ENCODE measurements at regions not wholly inside any gene's neighbourhood (a gene's known extent, or its start where the extent isn't known, plus 50 kb on each side); places are given as distances from the start of the nearest gene placed in this dataset.

GRCh38 chr2:45212953-45213635, 203.8 kb upstream of the SIX2 start:
- CTCF ChIA-PET: no interaction called here
- H3K27ac ChIP-seq (ENCODE audit: low read depth, low read length, poor library complexity, severe bottlenecking): no peak overlapping the region
- no peaks in the 10 kb centered on the region for H3K4me1 ChIP-seq (ENCODE audit: insufficient read depth, low read length, poor library complexity, severe bottlenecking)
- no peaks in the 10 kb centered on the region for H3K27me3 ChIP-seq (replicated peaks; ENCODE audit: insufficient read depth, low read depth, low read length, poor library complexity)
- H3K4me3 ChIP-seq (ENCODE audit: low read depth, low read length, poor library complexity, severe bottlenecking): no peak overlapping the region
- no peaks in the 10 kb centered on the region for H3K9me3 ChIP-seq (ENCODE audit: low read depth, low read length, poor library complexity, severe bottlenecking)
- TF ChIP-seq CTCF (conservative IDR thresholded peaks at IDR 0.05; ENCODE audit: low read depth, low read length) (no peak), EZH2 (IDR thresholded peaks at IDR 0.05; ENCODE audit: borderline replicate concordance, low read depth, low read length, poor library complexity, severe bottlenecking) (no peak)
- no peak for DNase-seq (ENCODE audit: low spot score)
- BruUV-seq (replicated peaks): no TSS peak
- POLR2A ChIA-PET (ENCODE audit: low non-redundant PET): no interaction called here
- intact Hi-C loops (cut with micrococcal nuclease; ENCODE audit: unreplicated experiment): no loop called here
- no peaks in the 10 kb centered on the region for H3K36me3 ChIP-seq (ENCODE audit: insufficient read depth, low read length, poor library complexity, severe bottlenecking)

GRCh38 chr2:45211636-45212035, 202.4 kb upstream of the SIX2 start:
- CTCF ChIA-PET: no interaction called here
- no peak for TF ChIP-seq EZH2 (IDR thresholded peaks at IDR 0.05; ENCODE audit: borderline replicate concordance, low read depth, low read length, poor library complexity, severe bottlenecking)

GRCh38 chr2:45210462-45211195, 201.4 kb upstream of the SIX2 start:
- POLR2A ChIA-PET (ENCODE audit: low non-redundant PET): interaction anchor here (0.6 kb wide), 1 partner anchor 103 kb away, joined by 3 read pairs; no protein-coding TSS in a partner anchor
- no TSS peak for BruUV-seq (replicated peaks)
- Histone ChIP-seq H3K9me3 (ENCODE audit: low read depth, low read length, poor library complexity, severe bottlenecking) (no peaks in the 10 kb centered on the region), H3K4me3 (ENCODE audit: low read depth, low read length, poor library complexity, severe bottlenecking) (no peak overlapping the region), H3K4me1 (ENCODE audit: insufficient read depth, low read length, poor library complexity, severe bottlenecking) (no peaks in the 10 kb centered on the region), H3K27ac (ENCODE audit: low read depth, low read length, poor library complexity, severe bottlenecking) (no peak overlapping the region), H3K27me3 (replicated peaks; ENCODE audit: insufficient read depth, low read depth, low read length, poor library complexity) (no peaks in the 10 kb centered on the region), H3K36me3 (ENCODE audit: insufficient read depth, low read length, poor library complexity, severe bottlenecking) (no peaks in the 10 kb centered on the region)
- CTCF ChIA-PET: no interaction called here
- no peak for DNase-seq (ENCODE audit: low spot score)
- intact Hi-C loops (cut with micrococcal nuclease; ENCODE audit: unreplicated experiment): no loop called here
- TF ChIP-seq EZH2 (IDR thresholded peaks at IDR 0.05; ENCODE audit: borderline replicate concordance, low read depth, low read length, poor library complexity, severe bottlenecking) (no peak), CTCF (conservative IDR thresholded peaks at IDR 0.05; ENCODE audit: low read depth, low read length) (no peak)

More at GRCh38 chr2:45211636-45212035, 202.4 kb upstream of the SIX2 start:
- H3K9me3 ChIP-seq (ENCODE audit: low read depth, low read length, poor library complexity, severe bottlenecking): no peaks in the 10 kb centered on the region
- no peak overlapping the region for H3K4me3 ChIP-seq (ENCODE audit: low read depth, low read length, poor library complexity, severe bottlenecking)
- POLR2A ChIA-PET (ENCODE audit: low non-redundant PET): no interaction called here
- no peak overlapping the region for H3K27ac ChIP-seq (ENCODE audit: low read depth, low read length, poor library complexity, severe bottlenecking)
- no peaks in the 10 kb centered on the region for H3K36me3 ChIP-seq (ENCODE audit: insufficient read depth, low read length, poor library complexity, severe bottlenecking)
- no peaks in the 10 kb centered on the region for H3K4me1 ChIP-seq (ENCODE audit: insufficient read depth, low read length, poor library complexity, severe bottlenecking)
- BruUV-seq (replicated peaks): no TSS peak
- DNase-seq (ENCODE audit: low spot score): no peak
- intact Hi-C loops (cut with micrococcal nuclease; ENCODE audit: unreplicated experiment): no loop called here
- H3K27me3 ChIP-seq (replicated peaks; ENCODE audit: insufficient read depth, low read depth, low read length, poor library complexity): no peaks in the 10 kb centered on the region

Data from A673 (cell line).